ENCODE measurements at regions not wholly inside any gene's neighbourhood (a gene's known extent, or its start where the extent isn't known, plus 50 kb on each side); places are given as distances from the start of the nearest gene placed in this dataset.
A peak's percentile ranks its signal among the peaks of the same experiment; 100 is the strongest.

DNA sequence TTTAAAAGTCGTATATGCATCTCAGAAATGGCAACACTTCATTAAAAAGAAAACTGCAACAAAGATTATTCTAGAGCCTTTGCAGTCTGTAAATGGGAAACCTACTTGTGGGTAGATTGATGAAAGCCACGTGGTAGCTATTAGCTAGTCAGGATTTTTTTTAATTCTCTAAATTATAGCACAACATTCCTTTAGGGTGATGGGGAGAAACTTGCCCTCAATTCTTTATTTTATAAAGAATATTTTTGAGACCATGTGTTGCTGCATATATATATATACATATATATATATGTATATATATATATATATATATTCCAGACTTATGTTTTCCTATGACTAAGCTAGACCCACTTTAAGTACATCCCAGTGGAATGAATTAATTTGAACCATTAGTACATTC, 118.0 kb downstream of the PPP1R3A start:
- no peak for TF ChIP-seq JUND (IDR thresholded peaks at IDR 0.05; ENCODE audit: low read depth)
- in situ Hi-C loops (cut with HindIII; ENCODE audit: low pct_unique_long_range_greater_than_20kb, low sequenced_read_pairs) = no loop called here
- no peak for DNase-seq (ENCODE audit: low read depth in 1 of 2, low spot score in 1 of 2)

DNA sequence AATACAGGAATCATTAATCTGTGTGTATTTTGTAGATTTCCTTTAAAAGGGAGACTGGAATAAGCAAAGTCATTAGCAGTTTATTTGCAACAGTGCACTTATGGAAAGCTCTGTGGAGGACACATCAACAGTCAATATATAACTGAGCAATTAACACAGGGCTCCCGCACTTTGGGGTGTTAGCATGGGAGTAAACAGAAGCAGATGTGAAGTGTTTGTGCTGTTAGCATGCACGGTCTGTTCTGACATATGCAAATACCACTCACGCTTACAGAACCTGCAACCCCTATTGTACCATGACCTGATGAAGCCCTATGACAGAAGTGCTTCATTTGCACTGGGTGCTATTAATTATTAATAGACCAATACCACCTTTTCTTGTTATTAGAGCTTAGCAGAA, 118.9 kb downstream of the PPP1R3A start:
- TF ChIP-seq JUND (IDR thresholded peaks at IDR 0.05; ENCODE audit: low read depth) = no peak
- in situ Hi-C loops (cut with HindIII; ENCODE audit: low pct_unique_long_range_greater_than_20kb, low sequenced_read_pairs) = no loop called here
- no peak for DNase-seq (ENCODE audit: low read depth in 1 of 2, low spot score in 1 of 2)

DNA sequence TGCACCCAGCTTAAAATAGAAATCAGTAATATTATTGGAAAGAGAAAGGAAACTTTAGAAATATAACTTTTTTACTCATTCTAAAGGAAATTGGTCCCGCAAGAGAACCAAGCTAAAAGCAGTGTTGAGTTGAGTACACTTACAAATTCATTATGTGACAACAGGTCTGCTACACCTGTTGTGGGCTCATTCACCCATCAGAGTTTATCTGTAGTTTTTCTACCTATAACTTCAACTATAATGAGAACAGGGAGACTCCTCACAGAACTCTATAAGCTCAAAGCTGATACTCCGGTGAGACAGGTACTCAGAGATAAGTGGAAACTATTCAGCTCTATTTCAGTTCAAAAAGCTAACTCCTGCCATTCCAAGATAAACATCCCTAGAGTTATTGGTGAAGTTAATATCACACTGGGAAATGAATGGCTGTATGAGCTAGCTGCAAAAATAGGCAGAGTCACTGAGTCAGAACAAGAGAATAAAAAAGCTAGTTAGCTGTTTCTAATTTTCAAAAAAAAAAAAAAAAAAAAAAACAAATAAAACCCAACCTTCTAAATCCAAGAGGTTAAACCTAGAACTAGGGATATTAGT, 121.3 kb downstream of the PPP1R3A start:
- no peak for TF ChIP-seq JUND (IDR thresholded peaks at IDR 0.05; ENCODE audit: low read depth)
- in situ Hi-C loops (cut with HindIII; ENCODE audit: low pct_unique_long_range_greater_than_20kb, low sequenced_read_pairs) = no loop called here
- no peak for DNase-seq (ENCODE audit: low read depth in 1 of 2, low spot score in 1 of 2)

DNA sequence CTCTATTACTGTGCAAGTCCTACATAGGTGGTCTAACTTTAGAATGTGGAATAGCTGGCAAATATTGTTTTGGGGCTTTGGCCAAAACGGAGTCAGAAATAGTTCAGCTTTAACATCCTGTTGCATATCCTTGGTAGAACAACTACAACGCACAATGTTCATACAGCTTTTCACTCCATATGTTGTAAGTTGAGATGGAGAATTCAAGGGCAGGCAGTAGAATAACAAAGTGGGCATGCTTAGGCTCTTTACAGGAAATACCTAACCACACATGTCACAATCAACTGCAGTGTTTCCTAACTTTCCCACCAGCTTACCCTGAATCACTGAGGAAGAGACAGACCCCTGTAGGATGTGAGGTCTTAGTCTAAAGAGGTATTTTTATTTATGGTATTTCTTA, 122.3 kb downstream of the PPP1R3A start:
- no peak for TF ChIP-seq JUND (IDR thresholded peaks at IDR 0.05; ENCODE audit: low read depth)
- DNase-seq (ENCODE audit: low read depth in 1 of 2, low spot score in 1 of 2) = no peak
- in situ Hi-C loops (cut with HindIII; ENCODE audit: low pct_unique_long_range_greater_than_20kb, low sequenced_read_pairs) = no loop called here

DNA sequence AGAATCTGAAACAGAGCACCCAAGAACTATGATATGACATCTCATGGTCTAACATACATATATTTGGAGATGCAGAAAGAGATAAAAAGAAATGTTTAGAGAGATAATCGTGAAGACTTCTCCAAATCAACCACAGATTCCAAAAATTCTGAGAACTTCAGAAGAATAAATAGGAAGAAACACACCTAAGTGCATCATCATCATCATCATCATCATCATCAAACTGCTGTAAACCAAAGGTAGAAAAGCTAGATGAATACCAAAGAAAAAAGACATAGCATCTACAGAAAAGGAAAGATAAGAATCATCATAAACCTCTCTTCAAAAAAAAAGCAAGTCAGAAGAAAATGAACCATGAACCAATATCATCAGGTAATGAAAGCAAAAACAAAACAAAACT, 124.2 kb downstream of the PPP1R3A start:
- in situ Hi-C loops (cut with HindIII; ENCODE audit: low pct_unique_long_range_greater_than_20kb, low sequenced_read_pairs) = no loop called here
- no peak for DNase-seq (ENCODE audit: low read depth in 1 of 2, low spot score in 1 of 2)
- TF ChIP-seq JUND (IDR thresholded peaks at IDR 0.05; ENCODE audit: low read depth) = no peak

DNA sequence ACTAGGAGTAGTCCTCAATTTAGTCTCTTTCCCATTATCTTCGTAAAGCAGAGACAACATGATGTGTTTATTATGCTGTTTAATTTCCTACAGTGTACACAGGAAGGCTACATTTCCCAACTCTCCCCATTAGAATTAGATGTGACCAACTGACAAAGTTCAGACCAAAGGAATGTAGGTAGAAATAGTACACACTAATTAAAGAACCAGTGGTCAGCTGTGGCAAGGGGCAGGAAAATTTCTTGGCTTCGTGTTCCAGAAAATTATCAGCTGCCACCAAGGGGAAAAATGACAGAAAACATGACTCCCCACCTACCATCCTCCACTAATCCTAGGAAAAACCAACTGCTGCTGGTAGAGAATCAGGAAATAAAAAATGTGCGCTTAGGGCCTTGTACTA, 125.6 kb downstream of the PPP1R3A start:
- TF ChIP-seq JUND (IDR thresholded peaks at IDR 0.05; ENCODE audit: low read depth) = no peak

DNA sequence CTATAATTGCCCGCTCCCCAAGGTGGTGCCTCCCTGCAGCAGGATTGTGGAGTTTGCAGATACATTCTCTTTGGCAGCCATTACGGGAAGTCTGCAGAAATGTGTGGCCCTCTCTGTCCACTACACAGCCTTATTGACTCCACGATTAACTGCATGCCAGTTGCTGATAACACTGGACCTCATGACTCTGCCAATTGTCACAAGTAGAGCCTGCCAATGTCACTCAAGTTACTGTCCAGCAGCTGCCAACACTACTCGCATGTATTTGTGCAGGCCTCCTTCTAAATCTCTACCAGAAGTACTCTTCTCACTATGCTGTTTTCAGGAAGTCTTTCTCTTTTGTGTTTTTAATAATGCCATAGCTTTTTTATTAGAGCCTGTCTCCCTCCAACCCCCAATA, 128.8 kb downstream of the PPP1R3A start:
- DNase-seq (ENCODE audit: low read depth in 1 of 2, low spot score in 1 of 2) = no peak
- in situ Hi-C loops (cut with HindIII; ENCODE audit: low pct_unique_long_range_greater_than_20kb, low sequenced_read_pairs) = no loop called here
- no peak for TF ChIP-seq JUND (IDR thresholded peaks at IDR 0.05; ENCODE audit: low read depth)

More for the DNA sequence above, 125.6 kb downstream of the PPP1R3A start:
- in situ Hi-C loops (cut with HindIII; ENCODE audit: low pct_unique_long_range_greater_than_20kb, low sequenced_read_pairs) = no loop called here
- DNase-seq (ENCODE audit: low read depth in 1 of 2, low spot score in 1 of 2) = no peak

DNA sequence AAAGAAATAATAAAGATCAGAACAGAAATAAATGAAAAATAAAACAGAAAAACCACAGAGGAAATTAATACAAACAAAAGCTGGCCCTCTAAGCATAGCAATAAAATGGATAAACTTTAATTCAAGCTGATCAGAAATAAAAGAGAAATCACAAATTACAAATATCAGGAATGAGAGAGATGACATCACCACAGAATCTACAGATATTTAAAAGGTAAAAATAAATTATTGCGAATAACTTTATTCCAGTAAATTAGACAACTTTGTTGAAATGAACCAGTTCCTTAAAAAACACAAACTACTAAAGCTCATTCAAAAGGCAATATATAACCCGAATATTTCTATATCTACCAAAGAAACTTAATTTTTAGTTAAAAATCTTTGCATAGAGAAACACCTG, 131.7 kb downstream of the PPP1R3A start:
- TF ChIP-seq JUND (IDR thresholded peaks at IDR 0.05; ENCODE audit: low read depth) = no peak
- in situ Hi-C loops (cut with HindIII; ENCODE audit: low pct_unique_long_range_greater_than_20kb, low sequenced_read_pairs) = no loop called here
- DNase-seq (ENCODE audit: low read depth in 1 of 2, low spot score in 1 of 2) = no peak

DNA sequence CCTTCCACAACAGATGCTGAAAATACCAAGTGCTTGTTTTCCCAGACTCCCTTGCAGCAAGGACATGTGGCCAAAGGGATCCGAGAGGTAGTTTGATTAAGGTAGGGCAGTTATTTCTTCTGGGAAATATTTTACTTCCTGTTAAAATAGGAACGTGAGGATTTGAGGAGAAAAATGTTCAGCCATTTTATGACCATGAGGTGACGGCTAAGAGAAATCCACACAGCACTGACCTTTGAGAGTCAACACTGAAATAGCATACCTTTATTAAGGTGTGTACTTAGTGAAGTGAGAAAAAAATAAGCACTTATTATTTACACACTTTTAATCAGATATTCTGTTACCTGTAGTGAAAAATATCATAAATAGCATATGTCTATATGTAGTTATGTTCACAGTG, 133.9 kb downstream of the PPP1R3A start:
- in situ Hi-C loops (cut with HindIII; ENCODE audit: low pct_unique_long_range_greater_than_20kb, low sequenced_read_pairs) = no loop called here
- no peak for TF ChIP-seq JUND (IDR thresholded peaks at IDR 0.05; ENCODE audit: low read depth)
- DNase-seq (ENCODE audit: low read depth in 1 of 2, low spot score in 1 of 2) = no peak

DNA sequence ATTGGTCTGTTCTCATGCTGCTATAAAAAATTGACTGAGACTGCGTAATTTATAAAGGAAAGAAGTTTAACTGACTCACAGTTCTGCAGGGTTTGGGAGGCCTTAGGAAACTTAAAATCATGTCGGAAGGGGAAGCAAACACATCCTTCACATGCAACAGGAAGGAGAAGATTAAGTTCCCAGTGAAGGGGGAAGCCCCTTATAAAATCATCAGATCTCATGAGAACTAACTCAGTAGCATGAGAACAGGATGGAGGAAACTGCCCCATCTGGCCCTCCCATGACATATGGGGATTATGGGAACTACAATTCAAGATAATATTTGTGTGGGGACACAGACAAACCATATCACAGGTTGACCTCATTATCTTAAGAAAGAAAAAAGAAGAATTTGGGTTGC, 134.5 kb downstream of the PPP1R3A start:
- DNase-seq (ENCODE audit: low read depth in 1 of 2, low spot score in 1 of 2) = no peak
- in situ Hi-C loops (cut with HindIII; ENCODE audit: low pct_unique_long_range_greater_than_20kb, low sequenced_read_pairs) = no loop called here

DNA sequence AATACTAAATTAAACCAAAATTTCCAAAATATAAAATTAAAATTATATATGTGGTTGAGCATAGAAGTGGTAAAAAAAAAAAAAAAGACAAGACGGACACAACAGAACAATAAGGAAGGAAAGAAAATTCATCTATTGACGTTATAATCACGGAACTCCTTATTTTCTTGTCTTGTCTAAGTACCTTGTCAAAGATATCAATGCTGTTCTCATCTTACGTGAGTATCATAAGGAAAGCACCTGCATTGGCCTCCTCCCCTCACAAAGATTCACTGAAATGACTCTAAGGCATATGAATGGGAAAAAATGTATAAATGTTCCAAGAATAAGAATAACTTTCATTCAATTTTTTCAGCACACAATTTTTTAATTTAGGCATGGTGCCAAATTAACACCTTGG, 135.4 kb downstream of the PPP1R3A start:
- in situ Hi-C loops (cut with HindIII; ENCODE audit: low pct_unique_long_range_greater_than_20kb, low sequenced_read_pairs) = no loop called here
- TF ChIP-seq JUND (IDR thresholded peaks at IDR 0.05; ENCODE audit: low read depth) = no peak

More for the DNA sequence above, 134.5 kb downstream of the PPP1R3A start:
- TF ChIP-seq JUND (IDR thresholded peaks at IDR 0.05; ENCODE audit: low read depth) = no peak

DNA sequence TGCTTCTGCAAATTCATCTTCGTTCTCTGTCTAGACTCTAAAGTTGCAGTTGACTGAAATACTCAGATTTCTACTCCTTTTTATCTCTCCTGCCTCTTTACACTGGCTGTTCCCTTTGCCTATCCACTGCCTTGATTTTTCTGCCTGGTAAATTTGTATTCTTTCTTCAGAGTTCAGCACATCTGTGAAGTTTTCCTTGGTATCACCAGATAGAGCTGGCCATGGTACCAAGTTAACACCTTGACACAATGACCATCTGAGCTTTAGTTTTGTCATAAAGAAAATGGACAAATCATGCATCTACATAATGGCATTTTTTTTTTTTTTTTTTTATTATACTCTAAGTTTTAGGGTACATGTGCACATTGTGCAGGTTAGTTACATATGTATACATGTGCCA, 143.0 kb downstream of the PPP1R3A start:
- in situ Hi-C loops (cut with HindIII; ENCODE audit: low pct_unique_long_range_greater_than_20kb, low sequenced_read_pairs) = no loop called here
- TF ChIP-seq JUND (IDR thresholded peaks at IDR 0.05; ENCODE audit: low read depth) = no peak
- DNase-seq (ENCODE audit: low read depth in 1 of 2, low spot score in 1 of 2) = no peak

More for the DNA sequence above, 135.4 kb downstream of the PPP1R3A start:
- DNase-seq (ENCODE audit: low read depth in 1 of 2, low spot score in 1 of 2) = no peak

DNA sequence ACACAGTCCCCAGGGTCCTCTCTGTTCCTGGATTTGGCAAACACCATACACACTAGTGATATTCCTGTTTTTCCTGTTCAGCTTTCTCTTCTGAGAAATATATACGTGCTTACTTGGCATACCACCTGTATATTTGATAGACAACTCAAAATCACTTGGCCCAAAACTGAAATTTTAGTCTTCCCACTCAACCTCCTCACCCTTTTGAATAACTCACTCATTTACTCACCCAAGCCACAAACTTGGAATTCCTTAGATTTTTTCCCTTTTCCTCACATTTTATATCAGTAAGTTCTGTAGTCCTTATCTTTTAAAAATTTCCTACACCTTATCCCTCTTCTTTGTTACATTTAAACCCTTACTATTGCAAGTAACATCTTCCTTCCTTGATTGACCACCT, 143.4 kb downstream of the PPP1R3A start:
- in situ Hi-C loops (cut with HindIII; ENCODE audit: low pct_unique_long_range_greater_than_20kb, low sequenced_read_pairs) = no loop called here
- TF ChIP-seq JUND (IDR thresholded peaks at IDR 0.05; ENCODE audit: low read depth) = no peak

DNA sequence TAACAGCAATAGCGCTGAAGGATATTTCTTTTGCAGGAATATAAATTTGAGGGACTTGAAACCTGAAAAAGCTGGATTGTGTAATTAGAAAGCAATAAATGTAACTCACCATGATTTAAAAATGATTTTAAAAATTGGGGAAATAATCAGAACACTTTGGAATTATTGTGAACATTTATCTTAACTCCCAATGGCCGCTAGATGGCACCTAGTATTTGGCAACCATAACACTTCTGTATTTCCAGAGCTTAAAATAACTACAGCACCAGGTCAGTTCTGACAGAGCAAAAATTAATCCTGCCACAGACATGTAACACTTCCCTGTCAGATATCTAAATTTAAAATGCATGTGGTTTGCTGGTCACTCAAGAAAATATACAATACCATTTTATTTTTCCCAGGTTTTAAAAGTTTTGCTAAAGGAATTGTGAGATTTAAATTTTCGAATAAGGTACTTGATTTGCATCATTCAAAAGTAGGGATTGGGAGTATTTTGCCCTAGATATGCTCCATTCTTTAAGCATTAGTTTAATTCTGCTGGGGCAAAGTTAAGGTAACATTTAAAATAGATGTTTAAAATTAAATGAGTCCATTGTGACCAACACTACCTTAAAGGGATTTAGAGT, 144.5 kb downstream of the PPP1R3A start:
- DNase-seq (ENCODE audit: low read depth in 1 of 2, low spot score in 1 of 2) = peak; percentile 4 to 60
- no peak for TF ChIP-seq JUND (IDR thresholded peaks at IDR 0.05; ENCODE audit: low read depth)

More for the DNA sequence above, 143.4 kb downstream of the PPP1R3A start:
- no peak for DNase-seq (ENCODE audit: low read depth in 1 of 2, low spot score in 1 of 2)

More for the DNA sequence above, 144.5 kb downstream of the PPP1R3A start:
- in situ Hi-C loops (cut with HindIII; ENCODE audit: low pct_unique_long_range_greater_than_20kb, low sequenced_read_pairs) = no loop called here
